OCI-LY3 (cell line): ENCODE measurements at regions not wholly inside any gene's neighbourhood (a gene's known extent, or its start where the extent isn't known, plus 50 kb on each side); places are given as distances from the start of the nearest gene placed in this dataset.

Experiments used
- EZH2phosphoT487 ChIP-seq: fragments of 200-600 bp; shearing (Covaris generic); IDR thresholded peaks from 2 replicates; pipeline ENCODE4 v1.6.1; 2018; ENCODE audit warnings: antibody characterized with exemption, mixed run types, low read depth
- TF ChIP-seq, protein P1 (sequence below): fragments of 200-600, 300-600 bp; sonication (generic); IDR thresholded peaks from 2 replicates; pipeline ENCODE4 v1.5.1; 2014; ENCODE audit warnings: antibody characterized with exemption, low read length, low read depth

DNA sequence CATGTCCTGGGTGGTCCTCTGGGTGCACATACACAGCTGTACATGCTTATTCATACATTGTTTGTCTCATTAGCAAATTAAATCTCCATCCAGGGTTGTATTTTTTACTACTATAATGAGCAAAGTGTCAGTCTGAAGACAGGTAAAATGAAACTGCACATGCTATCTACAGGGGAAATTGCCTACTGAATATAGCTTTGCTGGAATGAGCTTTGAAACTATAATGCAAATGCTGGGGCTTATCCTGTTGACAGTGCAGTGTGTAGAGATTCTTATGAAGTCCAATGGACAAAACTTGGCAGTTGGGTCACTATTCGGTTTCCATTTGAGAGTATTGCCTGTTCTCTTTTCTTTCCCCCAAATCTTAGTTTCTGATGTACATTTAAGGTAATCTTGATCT, 292.8 kb upstream of the LRP1B start:
- TF ChIP-seq, protein P1, sequence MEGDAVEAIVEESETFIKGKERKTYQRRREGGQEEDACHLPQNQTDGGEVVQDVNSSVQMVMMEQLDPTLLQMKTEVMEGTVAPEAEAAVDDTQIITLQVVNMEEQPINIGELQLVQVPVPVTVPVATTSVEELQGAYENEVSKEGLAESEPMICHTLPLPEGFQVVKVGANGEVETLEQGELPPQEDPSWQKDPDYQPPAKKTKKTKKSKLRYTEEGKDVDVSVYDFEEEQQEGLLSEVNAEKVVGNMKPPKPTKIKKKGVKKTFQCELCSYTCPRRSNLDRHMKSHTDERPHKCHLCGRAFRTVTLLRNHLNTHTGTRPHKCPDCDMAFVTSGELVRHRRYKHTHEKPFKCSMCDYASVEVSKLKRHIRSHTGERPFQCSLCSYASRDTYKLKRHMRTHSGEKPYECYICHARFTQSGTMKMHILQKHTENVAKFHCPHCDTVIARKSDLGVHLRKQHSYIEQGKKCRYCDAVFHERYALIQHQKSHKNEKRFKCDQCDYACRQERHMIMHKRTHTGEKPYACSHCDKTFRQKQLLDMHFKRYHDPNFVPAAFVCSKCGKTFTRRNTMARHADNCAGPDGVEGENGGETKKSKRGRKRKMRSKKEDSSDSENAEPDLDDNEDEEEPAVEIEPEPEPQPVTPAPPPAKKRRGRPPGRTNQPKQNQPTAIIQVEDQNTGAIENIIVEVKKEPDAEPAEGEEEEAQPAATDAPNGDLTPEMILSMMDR: no peak
- TF ChIP-seq EZH2phosphoT487: no peak
